Ureter (tissue), 1 donor: ENCODE measurements at regions not wholly inside any gene's neighbourhood (a gene's known extent, or its start where the extent isn't known, plus 50 kb on each side); places are given as distances from the start of the nearest gene placed in this dataset.

Source experiments
- DNase-seq: peaks from one replicate; pipeline ENCODE4 v3.0.0-alpha.2; 2020; ENCODE audit warnings: low spot score
- donor health status: DM: yes; HTN: yes; CAD: no.

DNA sequence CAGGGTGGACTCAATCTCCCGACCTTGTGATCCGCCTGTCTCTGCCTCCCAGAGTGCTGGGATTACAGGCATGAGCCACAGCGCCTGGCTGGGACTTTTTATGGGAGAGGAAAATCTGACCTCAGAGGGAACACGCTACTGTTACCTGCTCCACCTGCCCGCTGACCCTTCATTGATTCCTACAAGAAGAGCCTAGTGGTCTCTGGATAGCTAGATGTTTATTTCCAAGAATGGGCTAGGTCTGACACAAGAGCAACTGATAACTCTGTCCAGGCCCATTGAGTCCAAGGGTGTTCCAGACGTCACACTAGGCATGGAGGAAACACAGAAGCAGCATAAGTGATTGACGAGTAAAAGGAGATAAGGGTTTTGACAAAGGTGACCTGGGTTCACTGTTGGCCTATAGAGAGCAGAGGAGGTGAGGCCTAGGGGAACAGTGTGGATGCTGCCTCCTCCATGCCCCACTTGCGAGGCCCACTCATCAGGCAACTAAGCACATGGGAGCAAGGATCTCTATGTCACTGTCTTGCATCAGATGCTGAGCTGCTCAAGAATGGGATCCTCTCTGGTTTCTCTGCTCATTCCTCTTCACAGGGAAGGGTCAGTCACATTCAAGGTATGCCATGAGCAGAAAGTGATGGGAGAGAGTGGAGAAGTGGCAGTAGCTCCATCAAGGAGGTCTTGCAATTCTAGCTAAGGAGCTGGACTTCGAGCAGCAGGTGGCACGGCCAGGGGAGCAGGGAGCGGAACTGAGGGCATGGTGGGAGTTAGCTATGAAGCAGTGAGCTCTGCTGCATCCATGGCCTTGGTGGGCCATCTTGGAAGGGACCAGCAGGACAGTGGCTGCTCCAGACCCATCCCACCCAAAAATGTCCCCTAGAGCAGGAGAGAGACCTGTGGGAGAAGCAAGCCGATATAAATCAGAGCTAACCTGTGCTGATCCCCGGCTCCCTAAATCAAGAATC lies 145.2 kb downstream of the WSCD1 start:
- no peak for DNase-seq

DNA sequence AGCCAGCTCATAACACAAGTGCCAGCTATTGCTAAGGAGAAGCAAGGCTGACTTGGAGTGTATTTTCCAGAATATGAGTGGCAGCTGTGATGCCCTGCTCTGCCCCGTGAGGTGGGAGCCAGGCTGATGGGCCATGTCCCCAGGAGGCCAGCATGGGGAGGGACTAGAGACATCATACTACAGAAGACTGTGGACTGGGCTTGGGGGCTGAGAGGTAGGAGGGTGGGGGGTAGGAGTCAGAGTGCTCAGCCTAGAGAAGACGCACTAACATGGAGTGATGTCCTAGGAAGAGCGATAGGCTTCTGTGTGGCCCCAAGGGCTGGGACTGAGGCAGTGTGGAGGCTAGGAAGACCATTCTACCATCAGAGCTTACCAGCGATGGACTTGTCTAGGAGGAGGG lies 143.7 kb downstream of the WSCD1 start:
- DNase-seq: no peak

DNA sequence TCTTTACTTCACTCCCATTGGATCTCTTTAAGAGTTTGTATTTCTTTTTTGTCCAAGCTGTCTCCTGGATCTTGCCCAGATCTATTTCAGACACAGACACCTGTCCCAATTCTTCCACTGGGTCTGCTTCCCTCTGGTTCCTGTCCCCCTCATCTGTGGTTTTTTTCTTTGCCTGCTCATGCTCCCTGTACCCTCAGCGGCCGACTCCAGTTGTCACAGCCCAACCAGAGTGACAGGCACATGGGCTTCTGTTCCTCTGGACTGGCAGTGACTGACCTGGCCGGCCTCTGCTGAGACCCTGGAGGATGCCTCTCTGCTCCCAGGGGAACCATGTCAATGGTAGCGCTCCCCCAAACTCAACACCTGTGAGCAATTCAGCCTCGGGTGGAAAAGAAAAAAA lies 142.6 kb downstream of the WSCD1 start:
- no peak for DNase-seq

DNA sequence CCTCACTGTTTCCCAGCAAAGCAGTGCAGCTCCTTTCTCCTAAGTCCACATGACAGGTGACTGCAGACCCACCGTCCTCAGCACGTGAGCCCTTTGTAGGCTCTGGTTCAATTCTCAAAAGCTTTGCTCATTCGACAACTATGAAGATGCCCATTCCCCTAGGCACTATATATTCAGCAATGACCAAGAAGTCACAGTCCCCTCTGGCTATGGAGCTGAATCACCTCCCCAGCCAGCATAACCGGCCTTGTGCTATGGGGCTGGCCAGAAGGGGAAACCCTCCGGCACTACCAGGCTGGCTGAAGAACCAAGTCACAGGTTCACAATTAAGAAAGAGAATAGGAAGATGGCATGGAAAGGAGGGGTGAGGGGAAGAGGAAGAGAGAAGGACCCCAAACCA lies 139.7 kb downstream of the WSCD1 start:
- DNase-seq: no peak

DNA sequence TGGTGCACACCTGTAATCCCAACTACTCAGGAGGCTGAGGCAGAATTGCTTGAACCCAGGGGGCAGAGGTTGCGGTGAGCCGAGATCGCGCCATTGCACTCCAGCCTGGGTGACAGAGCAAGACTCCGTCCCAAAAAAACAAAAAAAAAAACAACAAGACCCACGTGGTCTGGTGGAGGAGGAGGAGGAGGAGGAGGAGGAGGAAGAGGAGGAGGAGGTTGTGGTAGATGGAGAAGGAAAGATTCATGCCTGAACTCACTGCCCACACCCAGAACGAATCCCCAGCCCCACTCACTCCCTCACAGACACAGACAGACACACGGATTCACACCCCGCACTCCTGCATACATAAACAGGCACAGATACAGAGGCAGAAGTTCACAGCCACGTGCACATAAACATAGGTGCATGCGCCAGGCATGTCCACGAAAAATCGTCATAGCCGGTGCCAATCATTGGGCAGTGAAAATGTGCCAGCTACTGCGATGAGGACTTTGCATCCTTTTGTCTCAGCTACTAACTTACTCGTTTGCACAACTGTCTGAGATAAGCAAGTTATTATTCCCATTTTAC lies 138.5 kb downstream of the WSCD1 start:
- DNase-seq: no peak

DNA sequence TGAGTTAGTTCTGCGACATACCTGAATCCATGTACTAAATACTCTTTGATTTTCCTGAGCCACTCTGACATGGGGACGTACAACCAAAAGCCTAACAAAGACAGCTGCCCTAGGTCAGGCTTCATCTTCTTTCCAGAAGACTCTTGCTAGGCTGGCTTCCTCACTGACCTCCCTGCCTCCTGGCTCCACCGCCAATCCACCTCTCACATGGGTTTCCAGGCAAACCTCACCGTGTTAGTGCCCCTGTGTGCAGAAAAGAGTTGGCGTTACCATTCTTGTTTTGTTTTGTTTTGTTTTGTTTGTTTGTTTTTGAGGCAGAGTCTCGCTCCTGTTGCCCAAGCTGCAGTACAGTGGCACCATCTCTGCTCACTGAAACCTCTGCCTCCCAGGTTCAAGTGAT lies 135.3 kb downstream of the WSCD1 start:
- DNase-seq: no peak

DNA sequence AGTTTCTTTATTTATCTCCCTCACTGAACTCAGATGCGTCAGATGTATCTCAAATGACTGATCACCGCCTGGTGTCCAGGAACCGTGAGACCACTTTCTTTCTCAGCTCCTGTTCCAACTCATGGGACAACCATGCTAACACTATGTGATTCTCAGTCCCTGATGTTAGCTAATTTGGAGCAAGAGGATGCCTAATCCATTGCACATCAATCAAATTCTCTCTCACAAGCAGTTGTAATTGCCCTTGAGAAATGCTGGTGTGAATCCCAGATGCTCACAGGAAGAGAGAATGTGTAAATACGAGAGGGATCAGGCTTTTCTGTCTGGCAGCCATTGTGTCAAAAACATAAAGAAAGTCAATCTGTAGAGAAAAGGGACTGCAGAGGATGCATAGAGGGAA lies 134.9 kb downstream of the WSCD1 start:
- DNase-seq: no peak

DNA sequence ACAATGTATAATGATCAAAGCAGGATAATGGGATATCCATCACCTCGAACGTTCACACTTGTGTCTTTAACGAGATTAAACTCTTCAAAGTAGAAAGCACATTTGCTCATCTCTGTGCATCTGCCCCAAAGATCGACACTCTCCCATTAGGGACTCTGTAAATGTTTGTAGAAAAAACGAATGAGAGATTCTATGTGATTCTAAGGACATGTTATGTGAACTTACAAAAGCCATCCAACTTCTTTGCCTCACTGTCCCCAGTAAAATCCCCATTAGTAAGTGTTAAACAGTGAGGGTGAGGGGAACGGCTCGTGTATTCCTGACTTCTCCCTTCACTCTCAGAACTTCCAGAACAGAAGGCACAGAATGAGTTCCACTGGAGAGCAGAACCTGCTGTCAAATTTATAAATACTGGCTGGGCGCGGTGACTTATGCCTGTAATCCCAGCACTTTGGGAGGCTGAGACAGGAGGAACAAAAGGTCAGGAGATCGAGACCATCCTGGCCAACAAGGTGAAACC lies 134.1 kb downstream of the WSCD1 start:
- no peak for DNase-seq

DNA sequence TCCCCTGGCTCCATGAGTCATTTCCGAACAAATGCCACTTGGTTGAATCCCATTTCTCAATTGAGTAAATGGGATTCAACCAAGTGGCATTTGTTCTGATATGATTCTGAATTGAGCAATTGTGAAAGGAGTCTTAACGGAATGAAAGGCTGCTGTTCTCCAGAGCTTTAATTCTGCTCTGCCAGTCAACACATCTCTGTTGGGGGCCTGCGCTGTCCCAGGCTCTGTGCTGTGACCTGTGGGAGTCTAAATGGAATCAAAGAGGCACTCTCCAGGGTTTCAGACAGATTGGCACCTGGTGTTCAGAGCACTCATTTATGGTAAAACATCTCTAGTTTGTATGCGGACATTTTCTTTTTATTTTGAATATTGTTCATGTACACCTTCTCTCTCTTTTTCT lies 126.2 kb downstream of the WSCD1 start:
- no peak for DNase-seq

DNA sequence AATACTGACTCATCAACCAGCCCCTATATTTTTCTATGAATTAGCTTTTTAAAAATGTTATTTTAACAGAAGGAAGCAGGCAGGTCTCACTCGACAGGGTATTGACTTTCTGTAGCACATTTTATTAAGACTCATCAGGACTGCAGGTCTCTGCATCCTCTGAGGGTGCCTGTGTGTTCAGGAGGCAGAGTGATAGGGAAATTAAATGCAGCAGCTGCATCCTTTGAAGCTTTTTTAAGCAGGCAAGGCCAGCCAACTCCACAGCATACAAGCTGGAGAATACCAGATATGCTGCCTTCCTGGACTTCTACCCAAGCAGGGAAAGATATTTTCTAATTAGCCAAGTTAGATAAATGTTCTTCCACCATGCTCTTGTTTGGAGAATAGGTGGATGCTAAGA lies 124.9 kb downstream of the WSCD1 start:
- DNase-seq: no peak

DNA sequence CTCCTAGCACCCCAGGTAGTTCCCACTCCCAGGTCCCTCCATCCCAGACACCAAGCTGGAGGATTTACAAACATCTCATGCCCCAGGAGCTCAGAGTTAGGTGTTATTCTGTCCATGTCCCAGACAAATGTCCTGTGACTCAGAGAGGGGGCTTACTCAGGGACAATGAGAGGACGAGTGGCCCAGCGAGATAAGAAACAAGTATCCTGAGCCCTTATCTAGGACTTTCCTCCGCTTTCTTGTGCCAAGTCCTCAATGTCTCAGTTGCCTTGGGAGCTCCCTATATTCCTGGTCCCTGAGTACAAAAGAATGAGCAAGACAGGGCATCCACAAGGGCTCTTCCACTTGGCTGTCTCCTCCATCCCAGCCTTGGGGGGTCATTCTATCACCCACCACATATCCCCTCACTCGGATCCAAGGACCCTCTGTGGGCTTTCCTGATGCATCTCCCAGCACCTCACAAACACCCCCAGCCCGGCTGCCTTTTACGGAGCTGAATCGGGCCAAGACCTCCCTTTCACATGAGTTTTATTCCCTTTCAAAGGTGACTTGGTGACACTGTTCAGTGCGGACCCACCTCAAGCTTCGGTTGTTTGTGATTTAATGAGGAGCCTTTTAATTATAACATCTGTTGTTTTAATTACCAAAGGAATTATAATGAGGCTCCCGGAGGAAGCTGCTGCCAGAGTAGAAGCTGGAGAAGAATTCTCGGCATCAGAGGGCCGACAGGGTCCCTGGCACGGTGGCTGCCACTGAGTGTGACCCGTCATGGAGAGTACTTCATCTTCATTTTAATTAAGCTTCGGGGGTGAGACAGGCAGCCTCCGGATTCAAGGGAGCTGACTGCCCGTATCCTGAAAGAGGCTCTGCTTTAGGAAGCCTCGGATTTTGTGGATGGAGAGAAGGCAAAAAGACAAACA lies 121.5 kb downstream of the WSCD1 start:
- no peak for DNase-seq

DNA sequence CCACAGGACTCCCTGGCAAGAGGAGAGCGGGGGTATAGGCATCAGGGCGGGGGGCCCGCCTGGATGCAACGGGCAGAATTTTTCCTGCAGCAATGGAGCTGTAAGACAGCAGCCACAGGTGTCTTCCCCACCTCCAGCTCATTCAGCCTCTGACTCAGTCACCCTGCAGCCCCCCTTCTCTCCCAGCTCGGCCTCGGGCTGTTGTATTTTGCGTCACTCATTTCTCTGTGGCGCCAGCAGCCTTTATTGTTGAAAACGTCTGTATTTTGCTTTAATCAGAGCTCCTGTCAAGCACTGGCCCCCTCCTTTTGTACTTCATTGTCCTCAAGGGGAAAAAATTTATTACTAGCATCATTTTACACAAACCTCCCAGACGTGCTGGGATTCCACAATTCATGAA lies 117.7 kb downstream of the WSCD1 start:
- no peak for DNase-seq

DNA sequence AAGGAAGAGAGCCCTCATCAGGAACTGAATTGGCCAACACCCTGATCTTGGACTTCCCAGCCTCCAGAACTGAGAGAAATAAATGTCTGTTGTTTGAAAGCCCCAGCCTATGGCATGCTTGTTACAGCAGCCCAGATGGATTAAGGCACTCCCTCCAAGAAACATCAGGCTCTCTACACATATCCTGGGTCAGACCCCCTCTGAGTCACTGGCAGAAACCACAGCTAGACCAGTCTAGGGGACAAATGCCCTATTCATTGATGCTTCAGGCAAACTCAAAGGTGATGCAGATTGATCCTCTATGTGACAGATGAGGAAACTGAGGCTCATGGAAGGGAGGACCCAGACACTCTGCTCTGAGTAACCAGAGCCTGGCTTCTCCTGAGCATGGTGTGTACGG lies 116.8 kb downstream of the WSCD1 start:
- DNase-seq: no peak

DNA sequence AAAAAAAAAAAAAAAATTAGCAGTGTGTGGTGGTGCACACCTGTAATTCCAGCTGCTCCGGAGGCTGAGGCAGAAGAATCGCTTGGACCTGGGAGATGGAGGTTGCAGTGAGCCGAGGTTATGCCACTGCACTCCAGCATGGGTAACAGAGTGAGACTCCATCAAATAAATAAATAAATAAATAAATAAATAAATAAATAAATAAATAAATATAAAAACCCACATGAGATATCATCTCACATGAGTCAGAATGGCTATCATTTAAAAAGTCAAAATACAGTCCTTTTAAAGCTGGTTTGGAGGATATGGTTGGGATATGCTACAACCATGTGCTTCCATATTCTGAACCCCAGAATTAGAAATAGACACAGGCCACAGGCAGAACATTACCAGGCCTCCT lies 114.3 kb downstream of the WSCD1 start:
- DNase-seq: no peak

DNA sequence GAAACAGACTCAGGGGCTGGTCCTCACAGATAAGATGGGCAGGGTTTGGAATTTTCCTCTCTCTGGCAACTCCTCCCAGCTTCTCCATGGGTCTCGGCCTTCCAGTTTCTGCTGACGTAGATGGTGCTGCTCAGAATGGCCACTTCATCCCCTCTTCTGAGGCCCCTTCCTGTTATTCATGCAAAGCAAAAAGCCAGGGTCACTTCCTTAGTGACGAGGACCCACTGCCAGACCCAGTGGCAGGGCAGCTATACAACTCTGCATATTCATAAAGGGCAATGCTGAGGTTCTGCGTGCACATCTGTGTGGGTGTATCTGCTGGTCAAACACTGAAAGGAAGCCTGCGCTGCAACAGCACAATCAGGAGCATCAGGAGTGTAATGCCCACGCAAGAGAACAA lies 108.8 kb downstream of the WSCD1 start:
- no peak for DNase-seq

DNA sequence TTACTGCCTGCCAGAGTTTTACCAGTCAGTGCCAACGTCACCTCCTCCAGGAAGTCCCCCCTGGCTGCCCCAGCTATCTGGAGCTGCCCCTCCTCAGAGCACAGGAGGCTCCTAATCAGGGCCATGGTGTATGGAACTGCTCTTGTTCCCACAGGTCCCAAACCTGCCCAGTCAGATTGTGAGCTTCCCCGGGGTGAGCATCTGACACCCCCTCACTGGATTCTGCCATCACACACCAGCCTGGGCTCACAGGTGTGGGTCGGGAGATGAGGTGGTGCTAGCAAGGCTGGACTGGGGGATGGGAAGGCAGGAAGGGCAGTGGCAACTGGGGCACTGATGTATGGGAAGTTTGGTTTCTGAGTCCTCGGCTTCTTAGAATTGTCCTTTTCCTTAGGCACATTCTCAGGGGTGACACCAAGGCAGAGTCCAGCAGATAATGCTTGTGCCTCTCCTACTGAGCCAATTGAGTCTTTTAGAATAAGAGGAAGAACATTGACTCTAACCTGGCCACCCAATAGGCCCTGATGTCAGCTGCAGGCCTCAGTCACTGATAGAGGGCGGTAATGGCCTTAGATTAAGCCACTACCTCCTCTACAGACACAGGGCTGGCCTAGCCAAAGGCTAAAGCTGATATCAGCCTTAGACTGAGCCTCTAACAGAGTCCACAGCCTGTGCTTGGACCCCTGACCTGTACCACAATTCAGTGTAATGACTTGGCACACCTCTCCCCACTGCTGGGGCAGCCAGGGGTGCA lies 107.9 kb downstream of the WSCD1 start:
- DNase-seq: no peak
